ENCODE measurements at regions not wholly inside any gene's neighbourhood (a gene's known extent, or its start where the extent isn't known, plus 50 kb on each side); places are given as distances from the start of the nearest gene placed in this dataset.

DNA sequence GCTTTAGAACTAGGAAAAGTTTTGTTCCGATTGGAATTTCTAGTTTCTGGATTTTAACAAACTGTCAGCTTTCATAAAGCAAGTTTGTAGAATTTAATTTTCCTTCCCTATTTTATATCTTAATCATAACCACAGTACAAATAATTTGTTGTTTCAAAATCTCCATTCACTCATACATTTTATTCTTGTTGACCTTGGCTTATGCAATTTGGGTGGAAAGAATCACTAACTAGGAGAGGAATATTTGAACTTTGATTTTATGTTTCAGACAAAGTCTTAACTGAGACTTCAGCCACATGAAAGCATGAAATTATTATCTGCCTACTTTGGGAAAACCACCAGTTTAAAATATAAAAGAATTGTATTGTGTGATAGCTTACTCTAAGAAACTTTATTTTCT lies 427.9 kb downstream of the SPRY1 start:
- TF ChIP-seq EZH2phosphoT487 (IDR thresholded peaks at IDR 0.05; ENCODE audit: borderline replicate concordance, low read length): no peak
- TF ChIP-seq, protein P1, sequence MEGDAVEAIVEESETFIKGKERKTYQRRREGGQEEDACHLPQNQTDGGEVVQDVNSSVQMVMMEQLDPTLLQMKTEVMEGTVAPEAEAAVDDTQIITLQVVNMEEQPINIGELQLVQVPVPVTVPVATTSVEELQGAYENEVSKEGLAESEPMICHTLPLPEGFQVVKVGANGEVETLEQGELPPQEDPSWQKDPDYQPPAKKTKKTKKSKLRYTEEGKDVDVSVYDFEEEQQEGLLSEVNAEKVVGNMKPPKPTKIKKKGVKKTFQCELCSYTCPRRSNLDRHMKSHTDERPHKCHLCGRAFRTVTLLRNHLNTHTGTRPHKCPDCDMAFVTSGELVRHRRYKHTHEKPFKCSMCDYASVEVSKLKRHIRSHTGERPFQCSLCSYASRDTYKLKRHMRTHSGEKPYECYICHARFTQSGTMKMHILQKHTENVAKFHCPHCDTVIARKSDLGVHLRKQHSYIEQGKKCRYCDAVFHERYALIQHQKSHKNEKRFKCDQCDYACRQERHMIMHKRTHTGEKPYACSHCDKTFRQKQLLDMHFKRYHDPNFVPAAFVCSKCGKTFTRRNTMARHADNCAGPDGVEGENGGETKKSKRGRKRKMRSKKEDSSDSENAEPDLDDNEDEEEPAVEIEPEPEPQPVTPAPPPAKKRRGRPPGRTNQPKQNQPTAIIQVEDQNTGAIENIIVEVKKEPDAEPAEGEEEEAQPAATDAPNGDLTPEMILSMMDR (IDR thresholded peaks at IDR 0.05; ENCODE audit: low read depth, low read length, poor library complexity, severe bottlenecking): no peak
- no peaks in the 10 kb centered on the region for H3F3A ChIP-seq (ENCODE audit: control insufficient read depth, insufficient read depth)
- H4K20me1 ChIP-seq (ENCODE audit: control insufficient read depth, insufficient read depth, low read depth, low read length): no peaks in the 10 kb centered on the region
- no peaks in the 10 kb centered on the region for H3K79me2 ChIP-seq (ENCODE audit: control insufficient read depth, low read length)
- no peaks in the 10 kb centered on the region for H3K36me3 ChIP-seq (ENCODE audit: control insufficient read depth, low read length)
- H3K4me1 ChIP-seq (ENCODE audit: control insufficient read depth, low read length): no peaks in the 10 kb centered on the region
- H3K9me2 ChIP-seq (replicated peaks; ENCODE audit: control insufficient read depth, low read length): no peaks in the 10 kb centered on the region
- no peak overlapping the region for H3K4me3 ChIP-seq (ENCODE audit: low read length)
- no peak overlapping the region for H3K27ac ChIP-seq (ENCODE audit: low read depth, low read length)
- no peaks in the 10 kb centered on the region for H3K9me3 ChIP-seq (ENCODE audit: control insufficient read depth, insufficient read depth, low read length)
- H3K27me3 ChIP-seq (ENCODE audit: control insufficient read depth, low read length): no peaks in the 10 kb centered on the region
- H3K4me2 ChIP-seq (ENCODE audit: low read length): no peak overlapping the region

DNA sequence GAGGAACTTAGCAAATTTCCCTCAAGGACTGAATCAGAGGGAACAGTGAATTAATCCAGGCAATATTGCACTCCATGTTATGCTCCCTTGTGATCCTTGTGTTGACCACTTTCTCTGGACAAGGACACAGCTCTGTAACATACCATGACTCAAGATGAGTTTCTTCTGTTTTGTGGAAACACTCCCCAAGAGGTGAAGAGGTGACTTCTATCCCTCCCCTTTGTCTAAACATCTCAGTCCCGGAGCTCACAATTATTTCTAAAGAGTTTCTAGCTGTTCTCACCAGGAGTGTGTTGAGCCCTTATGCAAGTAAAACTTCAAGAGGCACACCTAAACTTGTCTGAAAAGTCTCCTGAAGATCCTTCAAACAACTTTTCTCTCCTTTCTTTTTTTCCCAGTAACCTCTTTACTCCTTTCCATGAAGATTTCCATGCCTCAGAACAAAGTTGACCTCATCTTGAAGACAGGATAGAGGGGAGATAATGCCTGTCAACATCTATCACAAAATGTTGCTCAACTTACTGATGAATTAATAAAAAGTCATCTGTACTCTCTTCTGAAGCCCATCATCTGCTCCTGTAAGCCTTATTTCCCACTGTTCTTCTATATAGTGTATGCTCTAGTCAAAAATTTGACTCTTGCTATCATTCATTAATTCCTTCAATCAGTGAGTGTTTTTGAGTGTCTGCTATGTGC lies 429.1 kb downstream of the SPRY1 start:
- no peak overlapping the region for H3K4me2 ChIP-seq (ENCODE audit: low read length)
- TF ChIP-seq, protein P1 (IDR thresholded peaks at IDR 0.05; ENCODE audit: low read depth, low read length, poor library complexity, severe bottlenecking): no peak
- no peak for TF ChIP-seq EZH2phosphoT487 (IDR thresholded peaks at IDR 0.05; ENCODE audit: borderline replicate concordance, low read length)

DNA sequence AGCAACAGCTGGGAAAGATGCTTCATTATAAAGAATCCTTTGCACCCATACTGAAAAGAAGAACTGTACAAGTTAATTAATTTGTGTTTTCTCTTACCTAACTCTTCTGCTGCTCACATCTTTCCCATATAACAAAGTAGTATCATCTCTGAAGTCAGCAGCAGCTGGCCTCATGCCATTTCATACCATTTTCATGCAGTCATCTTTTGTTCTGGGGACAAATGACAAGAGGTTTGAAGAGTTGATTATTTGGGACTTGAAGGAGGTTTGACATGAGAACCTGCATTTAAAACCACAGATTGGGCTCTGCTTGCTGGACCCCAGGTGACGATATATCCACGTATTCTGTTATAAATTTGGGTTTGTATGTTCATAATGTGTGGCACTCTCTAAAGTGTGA lies 430.3 kb downstream of the SPRY1 start:
- Histone ChIP-seq H3K27ac (ENCODE audit: low read depth, low read length) (no peak overlapping the region), H3K4me2 (ENCODE audit: low read length) (no peak overlapping the region), H3K27me3 (ENCODE audit: control insufficient read depth, low read length) (peaks cover 12% of the 10 kb centered on the region), H3K79me2 (ENCODE audit: control insufficient read depth, low read length) (no peaks in the 10 kb centered on the region), H3K9me2 (replicated peaks; ENCODE audit: control insufficient read depth, low read length) (no peaks in the 10 kb centered on the region), H3K4me3 (ENCODE audit: low read length) (no peak overlapping the region), H4K20me1 (ENCODE audit: control insufficient read depth, insufficient read depth, low read depth, low read length) (no peaks in the 10 kb centered on the region), H3F3A (ENCODE audit: control insufficient read depth, insufficient read depth) (no peaks in the 10 kb centered on the region), H3K9me3 (ENCODE audit: control insufficient read depth, insufficient read depth, low read length) (no peaks in the 10 kb centered on the region), H3K36me3 (ENCODE audit: control insufficient read depth, low read length) (no peaks in the 10 kb centered on the region), H3K4me1 (ENCODE audit: control insufficient read depth, low read length) (no peaks in the 10 kb centered on the region)
- TF ChIP-seq, protein P1 (IDR thresholded peaks at IDR 0.05; ENCODE audit: low read depth, low read length, poor library complexity, severe bottlenecking): no peak

More for the DNA sequence above, 429.1 kb downstream of the SPRY1 start:
- Histone ChIP-seq H3K79me2 (ENCODE audit: control insufficient read depth, low read length) (no peaks in the 10 kb centered on the region), H3K9me2 (replicated peaks; ENCODE audit: control insufficient read depth, low read length) (no peaks in the 10 kb centered on the region), H3K4me3 (ENCODE audit: low read length) (no peak overlapping the region), H3K27me3 (ENCODE audit: control insufficient read depth, low read length) (0 out of 2 replicates have a peak, but pooled peaks cover under 1% of the 10 kb centered on the region), H3K4me1 (ENCODE audit: control insufficient read depth, low read length) (no peaks in the 10 kb centered on the region), H3K27ac (ENCODE audit: low read depth, low read length) (no peak overlapping the region), H3K9me3 (ENCODE audit: control insufficient read depth, insufficient read depth, low read length) (no peaks in the 10 kb centered on the region), H3K36me3 (ENCODE audit: control insufficient read depth, low read length) (no peaks in the 10 kb centered on the region), H3F3A (ENCODE audit: control insufficient read depth, insufficient read depth) (no peaks in the 10 kb centered on the region), H4K20me1 (ENCODE audit: control insufficient read depth, insufficient read depth, low read depth, low read length) (no peaks in the 10 kb centered on the region)

All from DOHH2 (cell line).